GM19328 (cell line): ENCODE measurements at regions not wholly inside any gene's neighbourhood (a gene's known extent, or its start where the extent isn't known, plus 50 kb on each side); places are given as distances from the start of the nearest gene placed in this dataset.

Experiments
- ATAC-seq: cut with Tn5 transposase; IDR thresholded peaks from one replicate; pipeline ENCODE4 v1.9.1; 2021; ENCODE audit warnings: mild to moderate bottlenecking, moderate library complexity; ENCODE audit not compliant: unreplicated experiment

DNA sequence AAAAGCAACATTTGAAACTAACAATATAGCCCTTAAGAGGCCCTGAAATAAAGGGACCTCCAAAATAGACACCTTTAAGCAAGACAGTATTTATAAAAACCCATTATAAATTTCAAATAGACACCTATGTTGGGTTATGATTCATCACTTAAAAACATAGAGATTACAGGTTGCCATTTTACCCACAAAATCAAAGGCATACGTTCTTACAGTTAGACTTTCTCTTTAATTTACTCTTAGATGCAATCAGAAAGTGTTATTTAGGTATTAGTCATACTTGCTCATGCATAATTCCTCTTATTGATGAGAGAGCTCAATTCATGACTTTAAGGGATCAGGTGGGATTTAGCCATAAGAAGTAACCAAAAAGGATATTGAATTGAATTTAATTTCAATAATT lies 51.5 kb upstream of the TMEM200A start:
- ATAC-seq, result no peak

- ATAC-seq, result no peak
These were observed 52.6 kb upstream of the TMEM200A start for GRCh38 chr6:130313206-130313605.

GRCh38 chr6:130309028-130309427 lies 56.8 kb upstream of the TMEM200A start:
- ATAC-seq, result no peak

DNA sequence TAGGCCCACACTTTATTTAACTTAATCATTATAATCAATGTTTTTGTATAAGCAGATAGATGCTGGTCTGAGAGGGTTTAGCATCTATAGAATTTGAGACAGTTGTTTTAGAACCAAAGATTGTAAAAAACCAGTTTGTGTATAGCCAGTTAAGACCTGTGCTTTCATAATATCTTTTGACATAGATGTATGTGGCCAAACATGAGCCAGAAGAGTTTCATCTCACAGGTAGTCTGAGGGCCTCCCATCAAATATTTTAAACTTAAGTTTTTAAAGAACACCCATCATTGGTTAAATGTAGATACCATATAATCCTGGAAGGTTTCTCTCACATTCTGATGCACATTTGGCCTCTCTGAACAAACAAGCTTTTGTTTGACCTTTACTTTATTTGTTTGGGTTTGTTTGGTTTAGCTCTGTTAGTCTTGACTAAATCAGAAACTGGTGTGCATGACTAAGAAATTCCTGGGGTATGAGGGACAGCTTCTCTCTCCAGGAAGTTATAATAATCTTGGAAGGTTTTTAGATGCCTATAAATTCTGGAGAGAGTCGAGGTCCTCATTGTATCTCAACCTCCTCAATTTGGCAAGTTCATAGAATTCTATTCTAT lies 58.0 kb upstream of the TMEM200A start:
- no peak for ATAC-seq

- ATAC-seq, result no peak
These were observed 59.4 kb upstream of the TMEM200A start for GRCh38 chr6:130306377-130306776.

DNA sequence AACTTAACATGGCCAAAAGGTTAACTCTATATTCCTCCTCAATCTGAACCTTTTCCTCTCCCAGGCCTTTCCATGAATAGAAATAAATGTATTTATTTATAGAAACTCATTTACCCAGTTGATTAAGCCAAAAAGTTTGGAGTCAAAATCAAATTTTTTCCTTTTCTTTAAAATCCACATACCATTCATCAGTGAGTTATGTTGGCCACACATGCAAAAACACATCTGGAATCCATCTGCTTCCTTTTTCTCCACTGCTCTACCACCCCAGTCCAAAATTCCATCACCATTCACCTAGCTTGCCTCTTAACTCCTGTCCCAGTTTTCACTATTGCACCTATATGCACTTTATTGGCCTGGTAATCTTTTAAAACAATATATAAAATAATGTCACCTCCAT lies 62.4 kb upstream of the TMEM200A start:
- ATAC-seq, result no peak

- ATAC-seq, result no peak
These were observed 67.6 kb upstream of the TMEM200A start for GRCh38 chr6:130298258-130298657.

DNA sequence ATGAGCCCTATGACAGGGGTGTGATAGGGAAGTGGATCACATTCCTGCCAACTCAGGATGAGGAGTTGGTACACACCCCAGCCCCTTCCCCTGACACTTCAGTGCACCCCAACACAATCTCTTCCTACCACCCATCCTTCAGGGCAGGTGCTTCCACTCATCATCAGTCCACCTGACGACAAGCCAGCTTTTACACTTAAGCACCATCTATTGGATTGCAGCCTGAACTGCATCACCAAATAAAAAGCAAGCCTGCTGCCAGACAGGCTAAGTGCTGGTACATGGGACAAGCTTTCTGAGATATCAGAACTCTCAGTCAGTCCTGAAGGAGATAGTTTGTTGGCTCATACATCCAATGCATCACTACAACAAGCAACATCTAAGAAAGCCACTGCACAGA lies 69.0 kb upstream of the TMEM200A start:
- no peak for ATAC-seq

GRCh38 chr6:130293800-130294199 lies 71.0 kb upstream of the SAMD3 start:
- no peak for ATAC-seq

GRCh38 chr6:130288065-130288464 lies 65.3 kb upstream of the SAMD3 start:
- no peak for ATAC-seq

DNA sequence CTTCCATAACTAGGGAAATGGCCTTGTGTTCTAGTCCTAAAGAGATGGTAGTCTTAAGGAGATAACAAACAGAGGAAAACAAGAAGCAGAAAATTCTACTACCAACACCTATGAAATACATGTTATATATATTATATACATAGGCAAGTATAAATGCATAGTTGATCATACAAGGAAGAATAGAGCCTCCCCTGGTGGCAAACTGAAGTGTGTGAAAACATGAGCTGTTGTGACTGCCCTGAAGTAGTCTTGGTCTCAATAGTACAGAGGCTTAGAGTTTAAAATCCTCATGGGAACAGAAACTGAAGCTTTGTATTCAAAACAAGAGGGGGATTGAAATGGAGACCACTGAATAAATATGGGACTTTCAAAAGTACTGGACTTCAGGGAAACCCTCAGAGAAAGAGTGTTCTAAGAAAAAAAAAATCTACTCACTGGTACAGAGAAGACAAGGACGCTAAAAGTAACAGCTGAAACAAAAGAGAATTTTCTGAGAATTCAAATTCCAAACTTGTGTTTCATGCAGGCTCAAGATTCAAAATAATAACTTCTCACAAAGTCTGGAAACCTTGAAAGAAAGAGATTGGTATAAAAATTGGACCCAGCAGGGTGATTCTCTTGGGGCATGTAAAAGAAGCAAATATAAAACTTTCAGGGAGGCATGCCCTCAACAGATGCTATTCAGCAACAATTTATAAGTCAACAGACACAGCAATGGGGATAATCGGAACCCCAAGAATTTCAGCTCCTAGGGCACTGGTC lies 59.7 kb upstream of the SAMD3 start:
- peak; percentile 66 for ATAC-seq

DNA sequence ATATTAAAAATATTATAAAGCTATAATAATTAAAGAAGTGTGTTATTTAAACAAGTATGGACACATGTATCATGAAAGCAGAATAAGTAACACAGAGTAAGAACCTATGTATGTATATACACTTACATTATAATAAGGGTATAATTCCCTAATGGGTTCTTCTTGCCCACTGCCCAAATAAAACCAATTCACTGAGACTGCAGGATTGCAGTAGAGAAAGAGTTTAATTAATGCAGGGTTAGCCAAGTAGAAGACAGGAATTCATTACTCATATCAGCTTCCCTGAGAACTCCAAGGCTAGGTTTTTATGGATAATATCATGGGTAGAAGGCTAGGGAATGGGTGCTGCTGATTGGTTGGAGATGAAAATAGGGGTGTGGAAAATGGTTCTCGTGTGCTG lies 53.8 kb upstream of the SAMD3 start:
- ATAC-seq, result no peak

- no peak for ATAC-seq
These were observed 51.3 kb upstream of the SAMD3 start for GRCh38 chr6:130274007-130274406.
